Activated T-helper 1 cell treated with anti-CD3 and anti-CD28 coated beads, Interleukin-2, amount 50 U/mL, for 16 hours (primary cell): ENCODE measurements at regions not wholly inside any gene's neighbourhood (a gene's known extent, or its start where the extent isn't known, plus 50 kb on each side); places are given as distances from the start of the nearest gene placed in this dataset.
"Not testable (repeated sequence)": the region's sequence is repeated elsewhere in the genome, so short reads cannot be mapped to it uniquely, and the experiment has no call there.

Source experiments
- DNase-seq, 2 donors: peaks; one replicate each; pipeline ENCODE4 v3.0.0-alpha.2; 2020; ENCODE audit warnings: low read depth in 1 of 2, low spot score in 1 of 2

DNA sequence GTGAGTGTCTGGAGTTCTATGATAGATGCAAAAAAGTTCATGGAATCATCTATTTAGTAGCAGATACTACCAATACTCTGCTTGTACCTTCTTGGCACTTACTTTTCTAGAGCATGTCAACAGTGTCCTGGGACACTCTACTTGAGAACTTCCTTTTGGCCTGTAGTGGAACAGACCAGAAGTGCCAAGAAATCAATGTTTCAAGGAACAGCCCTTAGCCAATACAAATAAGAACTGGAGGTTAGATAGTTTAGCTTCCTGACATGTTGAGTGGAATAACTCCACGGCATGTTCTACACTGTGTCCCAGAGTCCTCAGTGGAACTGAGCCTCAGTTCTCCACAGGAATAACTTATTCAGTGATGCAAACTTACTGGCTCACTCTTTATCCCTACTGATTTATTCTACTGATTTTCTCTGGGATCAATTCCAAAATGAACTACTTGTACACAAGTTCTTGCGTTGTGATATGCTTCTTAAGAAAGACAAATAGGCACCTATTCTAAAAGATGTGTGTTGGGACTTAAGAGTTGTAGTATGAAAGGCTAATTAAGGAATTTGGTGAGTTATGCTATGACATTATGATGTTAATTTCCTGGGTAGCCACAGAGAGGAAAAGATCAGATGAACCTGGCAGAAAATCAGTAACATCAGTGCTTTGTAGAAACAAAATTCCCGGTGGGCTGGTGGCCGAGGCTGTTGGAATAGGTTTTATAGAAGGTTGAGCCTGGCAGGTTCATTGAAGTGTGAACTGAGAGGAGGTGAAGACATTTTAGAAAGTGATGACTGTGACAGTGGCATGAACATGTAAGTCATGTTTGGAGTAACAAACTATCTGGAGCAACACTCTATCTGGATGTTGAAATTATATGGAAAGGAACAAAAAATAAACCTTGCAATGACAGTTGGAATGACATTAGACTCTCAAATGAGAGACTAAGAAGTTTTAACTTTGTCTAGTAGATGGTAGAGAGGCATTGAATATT lies 101.8 kb upstream of the RBMS3 start:
- no peak for DNase-seq

DNA sequence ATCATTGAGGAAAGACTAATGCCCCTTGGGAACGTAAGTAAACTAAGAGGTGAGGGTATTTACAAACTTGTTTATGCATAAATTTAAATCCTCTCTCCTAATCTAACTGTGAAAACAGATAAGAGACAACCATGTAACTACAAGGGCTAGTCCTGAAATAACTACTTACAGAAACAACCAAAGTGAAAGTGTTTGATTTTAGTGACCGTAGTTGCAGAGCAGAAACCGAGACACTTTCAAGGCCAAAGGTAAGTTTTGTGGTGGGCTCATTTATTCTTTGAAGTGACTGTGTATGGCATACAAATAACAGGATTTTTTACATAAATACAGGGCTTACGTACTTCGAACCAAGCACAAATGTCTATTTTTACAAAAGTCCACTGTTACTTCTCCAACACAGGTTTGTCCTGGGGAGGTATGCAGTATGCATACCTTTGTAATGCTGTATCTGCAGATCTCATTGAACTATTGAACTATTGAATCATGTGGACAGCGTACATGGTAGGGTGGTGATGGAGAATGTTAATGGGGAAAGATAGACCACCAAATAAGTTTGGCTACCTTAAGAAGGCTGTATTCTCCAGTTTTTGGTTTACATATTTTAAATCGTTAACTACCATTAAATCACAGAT lies 99.6 kb upstream of the RBMS3 start:
- DNase-seq: no peak

DNA sequence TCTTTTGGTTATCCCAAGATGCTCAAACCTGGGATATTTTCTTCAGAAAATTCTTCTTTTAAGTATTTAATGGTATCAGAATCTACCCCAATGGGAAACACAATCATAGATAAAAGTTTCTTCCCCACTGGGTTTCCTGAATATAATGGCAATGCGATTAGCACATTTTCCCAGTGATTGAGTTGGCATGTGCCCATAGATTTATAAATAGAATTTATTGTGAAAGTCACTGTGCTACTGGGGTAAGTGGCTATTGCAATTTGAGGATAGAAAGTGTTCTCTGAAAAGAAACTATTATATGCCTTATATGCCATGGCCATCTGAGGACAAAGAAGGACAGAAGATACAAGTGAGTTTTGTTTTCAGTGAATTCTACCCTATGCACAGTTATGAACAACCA lies 99.0 kb upstream of the RBMS3 start:
- DNase-seq: no peak

DNA sequence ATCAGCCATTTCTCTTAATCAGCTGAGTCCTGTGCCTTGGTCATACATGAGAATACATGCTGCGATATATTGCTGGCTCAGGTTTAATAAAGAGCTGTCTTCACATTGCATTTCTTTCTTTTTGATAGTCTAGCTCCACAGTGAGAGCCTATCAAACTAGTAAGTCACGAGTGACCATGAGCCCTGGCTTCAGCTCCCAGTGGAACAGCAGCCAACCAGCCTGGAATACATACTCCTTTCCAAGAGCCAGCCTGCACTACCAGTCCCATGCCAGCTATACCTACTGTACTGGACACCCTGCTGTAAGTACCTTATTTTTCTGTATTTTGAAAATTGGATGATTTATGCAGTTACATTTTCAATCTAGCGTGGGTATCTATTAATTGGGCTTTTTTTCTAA lies 98.0 kb upstream of the RBMS3 start:
- DNase-seq: not testable (repeated sequence)

DNA sequence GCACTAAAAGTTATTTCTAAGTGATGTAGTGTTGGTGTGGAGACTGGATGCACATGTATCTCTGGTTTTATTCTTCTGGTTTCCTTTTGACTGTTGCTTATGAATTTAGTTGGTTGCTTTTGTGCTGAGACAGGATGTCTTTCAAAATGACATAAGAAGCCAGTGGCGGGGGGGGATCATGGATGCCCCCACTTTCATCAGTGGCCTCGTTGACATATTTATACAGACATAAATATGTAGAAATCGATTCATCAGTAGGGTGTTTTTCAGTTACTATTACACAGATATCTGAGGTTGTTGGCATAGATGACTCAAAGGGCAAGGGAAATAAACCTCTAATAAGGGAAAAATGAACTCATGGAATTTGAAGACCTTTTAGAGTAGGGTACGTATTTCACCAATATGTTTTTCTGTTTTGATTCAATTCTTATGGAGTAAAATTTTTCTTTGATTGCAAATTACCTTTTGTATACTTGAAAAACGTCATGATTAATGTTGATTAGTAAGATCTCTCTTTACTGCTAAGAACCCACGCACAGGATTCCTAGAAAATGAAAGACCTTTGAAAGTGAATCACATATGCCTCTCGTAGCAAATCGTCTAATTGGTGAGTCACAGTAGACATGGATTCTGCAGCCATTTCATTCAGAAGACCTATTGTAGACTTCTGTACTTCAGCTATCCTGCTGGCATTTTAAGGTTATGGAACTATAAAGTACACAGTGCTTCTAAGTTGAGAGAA lies 97.4 kb upstream of the RBMS3 start:
- DNase-seq: peak in 1 of 2 donors; percentile 2

DNA sequence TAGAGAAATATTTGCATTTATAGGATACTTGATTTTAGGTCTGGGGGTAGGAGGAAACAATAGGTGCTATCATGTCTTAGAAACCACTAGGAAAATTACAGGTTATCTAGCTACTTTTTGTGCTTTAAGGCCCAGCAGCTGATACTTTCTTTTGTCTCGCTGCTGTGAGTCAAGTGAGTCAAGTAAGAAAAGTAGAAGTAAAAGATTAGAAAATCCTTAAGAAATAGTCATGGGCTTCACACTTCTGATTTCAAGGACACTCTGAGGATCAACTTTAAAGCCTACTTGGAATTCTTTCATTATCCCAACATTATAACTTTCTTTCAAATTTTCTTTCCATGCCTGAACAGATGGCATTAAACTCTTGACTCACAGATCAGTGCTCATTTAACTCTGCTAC lies 95.2 kb upstream of the RBMS3 start:
- DNase-seq: no peak

DNA sequence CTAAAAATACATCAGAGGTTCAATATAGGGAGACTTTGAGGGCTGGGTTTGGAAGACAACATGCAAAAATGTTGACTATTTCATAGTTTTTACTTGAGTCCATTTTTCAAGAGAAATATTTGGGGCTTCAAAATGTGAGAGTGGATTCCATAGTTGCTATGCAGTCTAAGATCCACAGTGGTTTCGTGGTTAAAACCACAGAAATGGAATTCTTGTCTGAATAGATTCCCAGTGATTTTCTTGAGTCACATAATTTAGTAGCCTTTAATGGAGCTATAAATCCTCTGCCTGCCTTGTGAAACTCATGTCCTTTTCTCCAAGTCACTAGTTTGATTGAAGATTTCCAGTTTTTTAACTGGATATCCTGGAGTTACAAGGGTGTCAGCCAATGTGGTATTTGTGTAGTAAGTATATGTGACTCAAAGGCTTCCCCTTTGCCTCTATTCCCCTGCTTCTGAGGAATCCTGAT lies 94.7 kb upstream of the RBMS3 start:
- no peak for DNase-seq

DNA sequence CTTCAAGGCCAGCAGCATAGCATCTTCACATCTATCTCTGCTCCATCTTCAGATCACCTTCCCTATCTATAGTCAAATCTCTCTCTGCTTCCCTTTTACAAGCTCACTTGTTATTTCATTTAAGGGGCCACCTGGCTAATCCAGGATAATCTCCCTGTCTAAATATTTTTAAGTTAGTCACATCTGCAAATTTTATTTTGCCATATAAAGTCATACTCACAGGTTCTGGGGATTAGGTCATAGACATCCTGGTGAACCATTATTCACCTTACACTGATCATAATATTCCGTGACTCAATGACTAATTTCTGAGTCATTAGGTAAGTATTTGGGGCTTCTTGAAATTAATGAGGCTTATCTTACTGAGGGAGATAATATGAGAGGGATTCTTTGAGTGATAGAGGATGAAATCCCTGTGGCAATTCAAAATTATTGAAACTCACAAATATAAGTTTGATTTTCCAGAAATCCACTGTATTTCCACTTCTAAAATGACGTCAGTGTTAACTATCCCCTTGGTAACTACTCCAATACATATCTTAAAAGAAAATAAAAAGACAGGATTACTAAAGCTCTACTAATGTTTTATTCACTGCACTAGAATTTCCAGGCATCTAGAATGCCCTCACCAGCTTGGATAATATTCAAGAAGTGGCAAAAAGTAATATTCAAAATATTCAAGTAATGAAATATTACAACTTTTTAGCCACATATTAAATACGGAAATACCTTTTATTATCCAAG lies 93.7 kb upstream of the RBMS3 start:
- no peak for DNase-seq

DNA sequence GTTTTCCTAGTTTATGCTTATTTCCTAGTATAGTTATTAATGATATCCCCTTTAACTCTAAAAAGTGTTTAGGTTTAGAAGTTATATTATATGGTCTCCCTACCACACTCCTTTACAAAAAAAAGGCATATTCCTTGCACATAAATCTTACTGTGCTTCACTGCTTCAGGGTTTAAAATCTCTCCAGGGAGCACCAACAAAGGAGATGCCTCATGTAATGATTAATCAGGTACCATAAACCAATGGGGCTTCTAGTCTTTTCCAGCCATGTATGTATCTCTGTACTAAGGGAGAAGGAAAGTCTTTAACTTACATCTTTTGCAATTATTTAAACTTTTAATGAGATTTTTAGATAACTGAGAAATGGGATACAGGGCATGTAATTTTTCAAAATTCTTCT lies 91.5 kb upstream of the RBMS3 start:
- DNase-seq: no peak

DNA sequence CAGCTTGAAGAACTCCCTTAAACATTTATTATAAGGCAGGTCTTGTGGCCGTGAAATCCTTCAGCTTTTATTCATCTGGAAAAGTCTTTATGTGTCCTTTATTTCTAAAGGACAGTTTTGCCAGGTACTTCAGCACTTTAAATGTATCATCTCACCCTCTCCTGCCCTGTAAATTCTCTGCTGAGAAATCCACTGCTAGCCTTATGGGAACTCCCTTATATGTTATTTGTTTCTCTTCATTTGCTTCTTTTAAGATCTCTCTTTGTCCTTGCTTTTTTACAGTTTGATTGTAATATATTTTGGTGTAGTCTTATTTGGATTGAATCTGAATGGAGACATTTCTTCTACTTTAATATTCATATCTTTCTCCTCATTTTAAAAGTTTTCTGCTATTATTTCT lies 86.7 kb upstream of the RBMS3 start:
- no peak for DNase-seq

DNA sequence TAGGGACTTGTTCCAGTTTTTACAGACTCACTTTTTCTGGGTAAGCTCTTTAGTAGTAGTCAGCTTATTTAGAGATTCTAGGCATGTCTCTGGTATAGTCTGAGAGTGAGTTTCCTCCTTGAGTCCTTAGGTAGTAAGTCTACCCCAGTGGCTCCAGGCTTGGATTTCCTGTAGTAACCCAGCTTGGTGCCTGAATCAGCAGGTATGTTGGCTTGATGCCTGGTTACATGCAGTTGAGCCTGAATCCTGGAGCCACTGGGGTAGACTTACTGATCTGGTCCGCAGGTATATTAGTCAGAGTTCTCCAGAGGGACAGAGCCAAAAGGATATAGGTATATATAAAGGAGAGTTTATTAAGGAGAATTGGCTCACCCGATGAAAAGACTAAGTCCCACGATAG lies 85.8 kb upstream of the RBMS3 start:
- no peak for DNase-seq

DNA sequence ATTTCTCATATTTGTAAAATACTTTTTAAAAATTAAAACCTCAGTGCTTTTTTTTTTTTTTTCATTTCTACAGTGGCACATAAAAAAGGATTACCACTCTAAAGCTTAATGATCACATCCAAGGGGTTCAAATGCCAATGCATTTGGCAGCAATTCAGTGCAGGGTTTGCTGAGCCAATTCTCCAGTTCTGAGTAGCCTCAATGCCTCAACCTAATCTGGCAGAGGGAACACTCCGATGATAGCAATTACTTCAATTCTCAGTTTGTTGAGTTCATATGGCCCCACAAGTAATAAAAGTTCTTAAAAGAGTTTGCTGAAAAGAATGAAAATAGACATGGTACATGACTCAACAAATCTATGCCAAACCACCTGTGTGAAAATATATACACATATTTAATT lies 79.3 kb upstream of the RBMS3 start:
- DNase-seq: no peak

DNA sequence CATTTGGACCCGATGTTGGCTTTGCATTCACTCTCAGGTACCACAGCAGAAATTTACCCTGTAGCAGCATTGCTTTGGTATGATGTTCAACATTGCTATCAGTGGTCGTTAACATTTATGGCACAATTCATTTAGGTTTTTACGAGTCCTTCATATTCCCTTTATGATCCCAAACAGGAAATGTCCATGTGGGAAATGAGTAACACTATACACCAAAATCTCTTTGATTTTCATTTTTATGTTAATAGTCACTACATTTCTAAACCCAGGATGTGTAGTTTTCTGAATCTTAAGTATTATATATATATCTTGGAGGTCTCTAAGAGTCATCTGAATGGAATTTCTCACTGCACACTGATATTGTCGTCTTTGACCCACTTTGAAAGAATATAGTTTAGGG lies 78.5 kb upstream of the RBMS3 start:
- no peak for DNase-seq

DNA sequence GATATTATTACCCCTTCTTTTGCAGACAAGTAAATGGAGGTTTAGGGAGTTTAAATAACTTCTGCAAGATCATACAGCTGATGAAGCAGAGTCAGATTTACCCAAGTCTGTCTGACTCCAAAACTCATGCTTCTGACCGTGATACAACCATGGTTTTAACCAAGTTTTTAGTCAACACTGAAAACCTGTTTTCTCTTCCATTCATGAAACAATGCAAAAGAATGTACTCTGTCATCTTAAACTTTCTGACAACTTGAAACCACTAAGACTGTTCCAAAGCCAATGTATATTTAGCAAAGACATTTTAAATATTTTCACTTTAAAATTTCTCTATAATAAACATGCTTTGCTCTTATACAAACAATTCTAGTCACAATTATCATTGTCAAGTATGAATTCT lies 77.0 kb upstream of the RBMS3 start:
- DNase-seq: no peak

DNA sequence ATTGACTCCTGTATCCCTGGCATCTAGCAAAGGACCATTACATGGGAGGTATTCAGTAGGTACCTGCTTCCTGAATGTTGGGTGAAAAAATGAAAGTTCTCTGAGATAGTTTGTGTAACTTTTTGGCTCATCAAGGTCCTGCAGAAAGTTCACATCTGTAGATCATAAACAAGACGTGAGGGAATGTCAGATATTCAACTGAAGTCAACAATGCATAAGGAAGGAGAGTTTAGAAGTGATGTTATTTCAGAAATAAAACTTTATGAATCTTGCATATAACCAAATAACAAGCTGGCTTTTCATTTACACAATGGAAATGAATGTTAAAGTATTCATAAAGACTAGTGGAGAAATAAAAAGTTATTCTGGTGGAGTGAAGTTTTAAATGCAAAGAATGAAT lies 73.4 kb upstream of the RBMS3 start:
- DNase-seq: no peak

DNA sequence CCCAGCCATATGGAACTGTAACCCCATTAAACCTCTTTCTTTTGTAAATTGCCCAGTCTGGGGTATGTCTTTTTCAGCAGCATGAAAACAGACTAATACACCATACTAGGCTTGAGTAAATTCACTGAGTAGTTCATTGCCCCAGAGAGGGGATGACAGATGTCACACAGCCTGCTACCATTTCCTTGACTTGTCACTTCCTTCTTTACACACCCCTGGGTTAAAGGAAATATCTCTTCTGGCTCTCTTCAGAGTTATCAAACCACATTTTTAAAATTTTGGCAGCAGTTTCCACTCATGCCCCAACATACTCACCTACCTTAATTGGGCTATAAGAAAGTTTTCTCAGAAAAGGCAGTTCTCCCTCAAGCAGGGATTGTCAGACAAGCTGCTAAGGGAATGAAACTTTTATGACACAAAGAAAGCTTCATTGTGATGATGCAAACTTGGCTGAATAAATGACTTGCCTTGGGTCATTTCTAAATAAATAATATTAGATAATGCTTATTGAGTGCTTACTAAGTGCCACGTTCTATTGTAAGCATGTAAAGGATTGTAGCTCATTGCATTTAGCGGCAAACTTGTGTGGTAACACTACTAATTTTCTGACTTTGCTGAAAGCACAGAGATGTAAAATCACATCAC lies 68.0 kb upstream of the RBMS3 start:
- DNase-seq: no peak

DNA sequence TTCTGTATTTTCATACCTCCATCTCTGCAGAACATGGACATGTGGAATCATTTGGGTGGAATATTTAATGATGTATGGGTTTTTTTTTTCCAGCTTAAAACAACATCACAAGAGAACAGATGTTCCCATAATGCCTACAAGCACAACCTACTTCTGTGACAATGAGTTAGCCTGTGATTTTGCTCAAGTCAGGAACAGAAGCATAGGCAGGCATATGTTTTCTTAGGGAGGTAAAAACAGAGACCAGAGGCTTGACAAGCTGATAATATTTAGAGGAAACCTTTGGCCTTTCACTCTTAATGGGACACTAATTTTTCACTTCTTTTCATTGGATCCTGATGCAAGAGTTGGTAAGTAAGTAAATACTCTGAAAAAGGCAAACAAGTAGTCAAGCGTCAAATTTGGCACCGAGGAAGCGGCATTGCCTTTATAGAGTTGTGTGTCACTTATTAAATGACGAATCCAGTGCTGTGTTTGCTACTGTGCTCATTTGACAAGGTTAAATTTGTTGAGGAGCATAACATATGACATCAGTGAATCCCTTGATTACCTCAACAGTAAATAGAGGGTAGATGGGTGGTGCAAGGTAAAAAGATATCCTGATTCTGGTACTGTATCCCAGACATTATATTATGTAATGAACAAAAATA lies 66.7 kb upstream of the RBMS3 start:
- no peak for DNase-seq

DNA sequence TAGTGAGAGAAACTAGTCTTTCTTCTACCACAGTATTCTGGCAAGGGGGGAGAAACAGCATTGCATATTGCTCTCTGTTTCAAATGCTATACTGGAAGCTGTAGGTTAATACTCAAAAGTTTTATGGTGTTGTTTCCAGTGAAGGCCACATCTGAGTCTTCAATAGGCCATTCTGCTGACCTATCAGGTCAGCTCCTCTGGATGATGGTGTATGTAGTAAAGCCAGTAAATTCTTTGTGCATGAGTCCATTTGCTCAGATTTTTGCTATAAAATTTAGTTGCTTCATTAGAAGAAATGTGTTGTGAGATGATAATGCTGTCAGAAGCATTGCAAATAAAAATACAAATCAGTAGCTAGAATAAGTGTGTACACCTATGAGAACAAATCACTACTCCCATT lies 64.9 kb upstream of the RBMS3 start:
- DNase-seq: no peak

DNA sequence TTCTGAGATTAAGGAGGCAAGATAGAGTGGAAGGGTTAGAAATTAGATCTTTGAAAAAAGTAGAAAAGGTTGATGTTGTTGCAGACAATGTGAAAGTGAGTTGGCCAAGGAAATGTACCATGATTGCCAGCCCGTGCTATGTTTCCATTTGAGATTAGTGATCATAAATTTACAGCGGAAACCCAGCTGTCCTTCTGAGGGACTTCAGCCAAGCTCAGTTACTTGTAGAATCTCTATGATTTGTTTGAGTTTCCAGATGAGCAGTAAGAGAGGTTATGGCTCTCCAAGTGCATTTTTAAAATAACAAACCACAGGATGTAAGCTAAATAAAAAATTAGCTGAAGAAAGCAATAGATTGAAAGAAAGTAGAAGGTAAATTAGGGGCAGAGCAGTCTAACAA lies 54.2 kb upstream of the RBMS3 start:
- DNase-seq: no peak

DNA sequence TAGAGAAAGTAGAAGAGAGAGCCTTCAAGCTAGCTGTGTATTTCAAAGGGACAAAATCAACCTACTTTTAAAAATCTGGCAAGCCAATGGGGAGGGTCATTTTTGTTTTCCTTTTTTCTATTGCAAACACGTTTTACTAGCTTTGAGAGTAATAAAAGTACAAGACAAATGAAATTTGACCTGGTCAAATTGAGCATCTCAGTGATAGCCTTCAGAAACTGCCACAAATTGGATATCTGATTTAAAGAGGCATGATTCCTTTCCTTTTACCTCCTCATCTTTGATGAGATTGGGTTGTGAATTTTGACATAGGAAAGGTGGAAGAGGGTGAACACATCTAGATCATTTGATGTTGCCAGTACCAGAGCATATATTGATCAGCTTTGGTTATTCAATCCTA lies 53.6 kb upstream of the RBMS3 start:
- no peak for DNase-seq
